ENCODE measurements at regions not wholly inside any gene's neighbourhood (a gene's known extent, or its start where the extent isn't known, plus 50 kb on each side); places are given as distances from the start of the nearest gene placed in this dataset.

GRCh38 chr6:8174571-8174970 is 72.2 kb upstream of the EEF1E1 start:
- Histone ChIP-seq H3K27ac (ENCODE audit: low read depth in 1 of 2, low read length in 2 of 2) (no peak overlapping the region), H3K4me3 (ENCODE audit: low read length) (no peak overlapping the region), H3K9me3 (ENCODE audit: control insufficient read depth in 1 of 2, insufficient read depth in 1 of 2, low read length in 2 of 2) (no peaks in the 10 kb centered on the region), H3K4me1 (ENCODE audit: insufficient read depth, low read length) (no peaks in the 10 kb centered on the region), H3K27me3 (ENCODE audit: control insufficient read depth in 1 of 2, insufficient read depth in 2 of 2, low read length in 2 of 2) (peaks cover 0 to 2% of the 10 kb centered on the region in 2 experiments), H3K36me3 (ENCODE audit: insufficient read depth, low read length) (no peaks in the 10 kb centered on the region)
- H3K4me1 Mint-ChIP-seq (ENCODE audit: low read depth): no peaks in the 10 kb centered on the region
- intact Hi-C loops (cut with DNase I, micrococcal nuclease): no loop called here
- H3K27ac Mint-ChIP-seq: no peak overlapping the region
- H3K27me3 Mint-ChIP-seq: peaks cover 24% of the 10 kb centered on the region
- CTCF ChIA-PET: no interaction called here
- no peak for DNase-seq
- no peaks in the 10 kb centered on the region for H3K9me3 Mint-ChIP-seq
- POLR2A ChIA-PET: no interaction called here
- no peak for ATAC-seq (ENCODE audit: poor library complexity)
- H3K36me3 Mint-ChIP-seq (ENCODE audit: low read depth): no peaks in the 10 kb centered on the region
- TF ChIP-seq CTCF (IDR thresholded peaks at IDR 0.05): no peak
- H3K4me3 Mint-ChIP-seq: no peak overlapping the region

GRCh38 chr6:8172530-8172929 is 70.2 kb upstream of the EEF1E1 start:
- H3K9me3 ChIP-seq (ENCODE audit: control insufficient read depth in 1 of 2, insufficient read depth in 1 of 2, low read length in 2 of 2): no peaks in the 10 kb centered on the region
- CTCF ChIA-PET: no interaction called here
- no peaks in the 10 kb centered on the region for H3K4me1 ChIP-seq (ENCODE audit: insufficient read depth, low read length)
- intact Hi-C loops (cut with DNase I, micrococcal nuclease): no loop called here
- H3K36me3 ChIP-seq (ENCODE audit: insufficient read depth, low read length): no peaks in the 10 kb centered on the region
- H3K27me3 Mint-ChIP-seq: peaks cover 14% of the 10 kb centered on the region
- H3K27ac Mint-ChIP-seq: no peak overlapping the region
- no peak for TF ChIP-seq CTCF (IDR thresholded peaks at IDR 0.05)
- H3K4me1 Mint-ChIP-seq (ENCODE audit: low read depth): no peaks in the 10 kb centered on the region
- H3K36me3 Mint-ChIP-seq (ENCODE audit: low read depth): no peaks in the 10 kb centered on the region
- no peaks in the 10 kb centered on the region for H3K9me3 Mint-ChIP-seq
- H3K27ac ChIP-seq (ENCODE audit: low read depth in 1 of 2, low read length in 2 of 2): no peak overlapping the region
- H3K27me3 ChIP-seq (ENCODE audit: control insufficient read depth in 1 of 2, insufficient read depth in 2 of 2, low read length in 2 of 2): peaks cover 0 to 2% of the 10 kb centered on the region in 2 experiments
- ATAC-seq (ENCODE audit: poor library complexity): no peak
- H3K4me3 ChIP-seq (ENCODE audit: low read length): no peak overlapping the region
- POLR2A ChIA-PET: no interaction called here
- DNase-seq: no peak
- no peak overlapping the region for H3K4me3 Mint-ChIP-seq

- Histone ChIP-seq H3K27ac (ENCODE audit: low read depth in 1 of 2, low read length in 2 of 2) (no peak overlapping the region), H3K9me3 (ENCODE audit: control insufficient read depth in 1 of 2, insufficient read depth in 1 of 2, low read length in 2 of 2) (no peaks in the 10 kb centered on the region), H3K4me3 (ENCODE audit: low read length) (no peak overlapping the region), H3K4me1 (ENCODE audit: insufficient read depth, low read length) (no peaks in the 10 kb centered on the region), H3K27me3 (ENCODE audit: control insufficient read depth in 1 of 2, insufficient read depth in 2 of 2, low read length in 2 of 2) (no peaks in the 10 kb centered on the region), H3K36me3 (ENCODE audit: insufficient read depth, low read length) (no peaks in the 10 kb centered on the region)
- H3K27ac Mint-ChIP-seq: no peak overlapping the region
- H3K36me3 Mint-ChIP-seq (ENCODE audit: low read depth): no peaks in the 10 kb centered on the region
- no peak for ATAC-seq (ENCODE audit: poor library complexity)
- TF ChIP-seq CTCF (IDR thresholded peaks at IDR 0.05): no peak
- H3K4me1 Mint-ChIP-seq (ENCODE audit: low read depth): no peaks in the 10 kb centered on the region
- peaks cover 15% of the 10 kb centered on the region for H3K27me3 Mint-ChIP-seq
- ChIA-PET CTCF (interaction anchor here (0.9 kb wide), 1 partner anchor 10 kb away, joined by 3 read pairs; no protein-coding TSS in a partner anchor), POLR2A (no interaction called here)
- intact Hi-C loops (cut with DNase I, micrococcal nuclease): no loop called here
- H3K4me3 Mint-ChIP-seq: no peak overlapping the region
- no peaks in the 10 kb centered on the region for H3K9me3 Mint-ChIP-seq
- no peak for DNase-seq
These were observed 68.4 kb upstream of the EEF1E1 start for GRCh38 chr6:8170754-8171153.

All from CD4-positive, alpha-beta T cell (primary cell).